Brain microvascular endothelial cell (primary cell): ENCODE measurements at regions not wholly inside any gene's neighbourhood (a gene's known extent, or its start where the extent isn't known, plus 50 kb on each side); places are given as distances from the start of the nearest gene placed in this dataset.

Experiments
- DNase-seq: peaks from one replicate; pipeline ENCODE4 v3.0.0-alpha.2; 2020
- H3K27ac ChIP-seq: fragments of 250-450 bp; sonication (Bioruptor Pico); 2 replicates; pipeline ENCODE4 v1.5.1; 2020; ENCODE audit warnings: mild to moderate bottlenecking, moderate library complexity
- H3K27me3 ChIP-seq: fragments of 250-450 bp; sonication (Bioruptor Pico); replicated peaks from 2 replicates; pipeline ENCODE4 v1.5.1; 2020; ENCODE audit warnings: mild to moderate bottlenecking
- H3K36me3 ChIP-seq: fragments of 250-450 bp; sonication (Bioruptor Pico); replicated peaks from 2 replicates; pipeline ENCODE4 v1.5.1; 2020; ENCODE audit warnings: mild to moderate bottlenecking
- H3K4me3 ChIP-seq: 2 replicates; pipeline ENCODE4 v1.5.1; 2011; ENCODE audit warnings: low read depth, mild to moderate bottlenecking, control low read depth, low read length, moderate library complexity
- CTCF ChIP-seq: IDR thresholded peaks from 2 replicates; pipeline ENCODE4 v1.5.1; 2011; ENCODE audit warnings: low read depth, mild to moderate bottlenecking, moderate library complexity, low read length, control low read depth, inconsistent platforms; ENCODE audit errors: missing control alignments
- in situ Hi-C: cut with HindIII; loops from 2 replicates; pipeline ENCODE4 v1.10.0; 2017; ENCODE audit warnings: low sequenced_read_pairs, low pct_ligation_motif_present

- Histone ChIP-seq H3K36me3 (no peaks in the 10 kb centered on the region), H3K27me3 (no peaks in the 10 kb centered on the region), H3K4me3 (no peak overlapping the region), H3K27ac (no peak overlapping the region)
- no peak for TF ChIP-seq CTCF
- DNase-seq: no peak
- in situ Hi-C loops: no loop called here
Observed at GRCh38 chr22:34160141-34160783, 240.0 kb upstream of the LARGE1 start.

- DNase-seq: no peak
- in situ Hi-C loops: no loop called here
- TF ChIP-seq CTCF: no peak
- Histone ChIP-seq H3K36me3 (no peaks in the 10 kb centered on the region), H3K27ac (no peak overlapping the region), H3K4me3 (no peak overlapping the region), H3K27me3 (no peaks in the 10 kb centered on the region)
Observed at GRCh38 chr22:34161431-34162123, 241.3 kb upstream of the LARGE1 start.

- in situ Hi-C loops: no loop called here
- no peak overlapping the region for H3K4me3 ChIP-seq
- DNase-seq: no peak
- H3K27me3 ChIP-seq: no peaks in the 10 kb centered on the region
- no peak overlapping the region for H3K27ac ChIP-seq
- TF ChIP-seq CTCF: no peak
- H3K36me3 ChIP-seq: no peaks in the 10 kb centered on the region
Observed at GRCh38 chr22:34198976-34199375, 278.7 kb upstream of the LARGE1 start.

GRCh38 chr22:34210301-34210700 is 290.0 kb upstream of the LARGE1 start:
- in situ Hi-C loops: no loop called here
- TF ChIP-seq CTCF: no peak
- Histone ChIP-seq H3K27me3 (no peaks in the 10 kb centered on the region), H3K4me3 (no peak overlapping the region), H3K36me3 (no peaks in the 10 kb centered on the region), H3K27ac (no peak overlapping the region)
- no peak for DNase-seq

GRCh38 chr22:34214372-34214771 is 294.1 kb upstream of the LARGE1 start:
- no peaks in the 10 kb centered on the region for H3K27me3 ChIP-seq
- no peak overlapping the region for H3K27ac ChIP-seq
- no peaks in the 10 kb centered on the region for H3K36me3 ChIP-seq
- H3K4me3 ChIP-seq: no peak overlapping the region
- in situ Hi-C loops: no loop called here
- no peak for DNase-seq
- TF ChIP-seq CTCF: no peak
